IMR-90 (cell line): ENCODE measurements at regions not wholly inside any gene's neighbourhood (a gene's known extent, or its start where the extent isn't known, plus 50 kb on each side); places are given as distances from the start of the nearest gene placed in this dataset.

Source experiments
- ATAC-seq: fragments of 200-7000 bp; cut with Tn5 transposase; 2 replicates; pipeline ENCODE4 v1.9.1; 2020; ENCODE audit warnings: low read depth, mild to moderate bottlenecking, moderate library complexity
- BruUV-seq: library from RNA; stranded (reverse); fragments of 400-500 nt; replicated peaks from 2 replicates; lab custom pipeline; 2021; lab: Mats Ljungman, UMichigan
- CTCF ChIA-PET: fragments of 300-600 bp; formaldehyde crosslinking; extraction: SDS; loops from one replicate; lab custom pipeline; 2021; ENCODE audit warnings: antibody characterized with exemption; lab: Yijun Ruan, JAX
- POLR2A ChIA-PET: fragments of 300-600 bp; sonication (Branson Sonifier 250); formaldehyde crosslinking; loops from one replicate; lab custom pipeline; 2022; ENCODE audit warnings: antibody characterized with exemption; ENCODE audit not compliant: unreplicated experiment; lab: Charles Lee
- DNase-seq: peaks from one replicate; pipeline ENCODE4 v3.0.0; 2013
- H2AFZ ChIP-seq: replicated peaks from 2 replicates; pipeline ENCODE3; 2013; ENCODE audit warnings: low read length, mild to moderate bottlenecking; ENCODE audit not compliant: poor library complexity
- H2AK5ac ChIP-seq: 2 replicates; pipeline ENCODE4 v1.6.1; 2013; ENCODE audit warnings: low read depth, low read length, inconsistent platforms
- H2AK9ac ChIP-seq: replicated peaks from 2 replicates; pipeline ENCODE3; 2013; ENCODE audit warnings: mild to moderate bottlenecking, low read depth, low read length, moderate library complexity; ENCODE audit not compliant: poor library complexity
- H2BK120ac ChIP-seq: 2 replicates; pipeline ENCODE4 v1.6.1; 2013; ENCODE audit warnings: low read depth, low read length, inconsistent platforms
- H2BK15ac ChIP-seq: 3 replicates; pipeline ENCODE4 v1.6.1; 2013; ENCODE audit warnings: low read depth, low read length, inconsistent platforms
- H2BK20ac ChIP-seq: 2 replicates; pipeline ENCODE4 v1.6.1; 2013; ENCODE audit warnings: low read depth, mild to moderate bottlenecking, inconsistent platforms, low read length, moderate library complexity
- H2BK5ac ChIP-seq: 2 replicates; pipeline ENCODE4 v1.6.1; 2013; ENCODE audit warnings: mild to moderate bottlenecking, low read depth, low read length, inconsistent platforms; ENCODE audit not compliant: poor library complexity, severe bottlenecking
- H3K14ac ChIP-seq: replicated peaks from 2 replicates; pipeline ENCODE4 v1.6.1; 2013; ENCODE audit warnings: low read depth, low read length, inconsistent platforms
- H3K18ac ChIP-seq: 2 replicates; pipeline ENCODE4 v1.6.1; 2013; ENCODE audit warnings: low read depth, low read length, control low read depth
- H3K23ac ChIP-seq: 2 replicates; pipeline ENCODE4 v1.6.1; 2013; ENCODE audit warnings: low read depth, low read length, inconsistent platforms
- H3K27ac ChIP-seq: 2 replicates; pipeline ENCODE4 v1.5.1; 2013; ENCODE audit warnings: mild to moderate bottlenecking, control low read depth, low read length; ENCODE audit not compliant: insufficient read depth
- H3K27me3 ChIP-seq: 2 replicates; pipeline ENCODE4 v1.6.1; 2013; ENCODE audit warnings: low read length; ENCODE audit not compliant: control insufficient read depth, insufficient read depth
- H3K36me3 ChIP-seq: 2 replicates; pipeline ENCODE4 v1.6.1; 2013; ENCODE audit warnings: low read length, mixed read lengths; ENCODE audit not compliant: control insufficient read depth, insufficient read depth
- H3K4ac ChIP-seq: 2 replicates; pipeline ENCODE4 v1.6.1; 2013; ENCODE audit warnings: low read depth, low read length, inconsistent platforms
- H3K4me1 ChIP-seq: 2 replicates; pipeline ENCODE4 v1.6.1; 2013; ENCODE audit warnings: low read length, mixed read lengths; ENCODE audit not compliant: control insufficient read depth, insufficient read depth
- H3K4me2 ChIP-seq: 2 replicates; pipeline ENCODE4 v1.6.1; 2013; ENCODE audit warnings: low read depth, mild to moderate bottlenecking, control low read depth, low read length, moderate library complexity
- H3K4me3 ChIP-seq: 2 replicates; pipeline ENCODE4 v1.5.1; 2013; ENCODE audit warnings: low read depth, mild to moderate bottlenecking, control low read depth, low read length, moderate library complexity; ENCODE audit not compliant: insufficient read depth
- H3K56ac ChIP-seq: 2 replicates; pipeline ENCODE4 v1.6.1; 2013; ENCODE audit warnings: low read length, inconsistent platforms; ENCODE audit not compliant: insufficient read depth; ENCODE audit errors: extremely low read depth
- H3K79me1 ChIP-seq, 2 experiments: 2 replicates each; pipeline ENCODE4 v1.6.1; 2013; ENCODE audit warnings: low read length in 2 of 2, inconsistent platforms in 1 of 2, low read depth in 1 of 2
- H3K9ac ChIP-seq: 2 replicates; pipeline ENCODE4 v1.6.1; 2013; ENCODE audit warnings: low read depth, low read length, control low read depth
- H3K9me1 ChIP-seq: 2 replicates; pipeline ENCODE4 v1.6.1; 2013; ENCODE audit warnings: low read length, inconsistent platforms; ENCODE audit not compliant: insufficient read depth
- H3K9me3 ChIP-seq: 2 replicates; pipeline ENCODE4 v1.6.1; 2013; ENCODE audit warnings: low read length; ENCODE audit not compliant: control insufficient read depth, insufficient read depth
- H4K20me1 ChIP-seq: 2 replicates; pipeline ENCODE4 v1.6.1; 2013; ENCODE audit warnings: low read length, inconsistent platforms; ENCODE audit not compliant: insufficient read depth
- H4K5ac ChIP-seq: 2 replicates; pipeline ENCODE4 v1.6.1; 2013; ENCODE audit warnings: mild to moderate bottlenecking, low read depth, low read length, control low read depth
- H4K8ac ChIP-seq, 2 experiments: 2 replicates each; pipeline ENCODE4 v1.6.1; 2013; ENCODE audit warnings: low read depth in 2 of 2, low read length in 2 of 2, control low read depth in 1 of 2, inconsistent platforms in 1 of 2
- H4K91ac ChIP-seq: 2 replicates; pipeline ENCODE4 v1.6.1; 2013; ENCODE audit warnings: low read depth, low read length, inconsistent platforms; ENCODE audit not compliant: insufficient read depth
- CHD1 ChIP-seq: IDR thresholded peaks from 2 replicates; pipeline ENCODE4 v1.6.1; 2012; ENCODE audit warnings: low read depth, low read length, improper control_type of control experiment
- FOS ChIP-seq: fragments of 150-350 bp; IDR thresholded peaks from 2 replicates; pipeline ENCODE4 v1.6.1; 2016; ENCODE audit warnings: low read depth, low read length
- MAFK ChIP-seq: IDR thresholded peaks from 2 replicates; pipeline ENCODE4 v1.6.1; 2012; ENCODE audit warnings: low read depth, low read length, improper control_type of control experiment
- NFE2L2 ChIP-seq: fragments of 150-350 bp; IDR thresholded peaks from 2 replicates; pipeline ENCODE4 v1.6.1; 2016; ENCODE audit warnings: low read depth, mild to moderate bottlenecking, low read length
- POLR2A ChIP-seq: IDR thresholded peaks from 2 replicates; pipeline ENCODE4 v1.6.1; 2012; ENCODE audit warnings: mild to moderate bottlenecking, low read depth, low read length
- RCOR1 ChIP-seq: IDR thresholded peaks from 2 replicates; pipeline ENCODE4 v1.6.1; 2012; ENCODE audit warnings: mild to moderate bottlenecking, low read length, improper control_type of control experiment; ENCODE audit not compliant: insufficient replicate concordance
- RFX5 ChIP-seq: IDR thresholded peaks from 2 replicates; pipeline ENCODE4 v1.8.0; 2012; ENCODE audit warnings: low read depth, mild to moderate bottlenecking, low read length, moderate library complexity
- SMC3 ChIP-seq: fragments of 150-350 bp; IDR thresholded peaks from 2 replicates; pipeline ENCODE4 v1.6.1; 2016; ENCODE audit warnings: low read depth, mild to moderate bottlenecking, antibody characterized with exemption, low read length, moderate library complexity
- WGBS, 2 experiments: methylation state at CpG; one replicate each; pipeline versions ENCODE4 v1.1.5 to v1.1.7; 2013; ENCODE audit warnings: missing lambda C conversion rate in 2 of 2; ENCODE audit not compliant: insufficient read length in 1 of 2; ENCODE audit errors: extremely low coverage in 2 of 2; 5-methylcytosine and 5-hydroxymethylcytosine counted together
- dilution Hi-C: fragments of 300-500 bp; cut with HindIII; formaldehyde crosslinking; loops from one replicate; pipeline ENCODE4 v1.14.3; 2018; ENCODE audit warnings: low sequenced_read_pairs; ENCODE audit not compliant: unreplicated experiment
- in situ Hi-C: fragments of 300-500 bp; cut with MboI; formaldehyde crosslinking; loops from 3 replicates; pipeline ENCODE4 v1.14.3; 2019; ENCODE audit warnings: low sequenced_read_pairs, inconsistent platforms, mixed read lengths
- intact Hi-C: fragments of 100-400 bp; cut with micrococcal nuclease; formaldehyde crosslinking; loops from 2 replicates; pipeline ENCODE4 v1.10.0; 2022
- TF ChIP-seq, protein P1 (sequence below): fragments of 150-350 bp; IDR thresholded peaks from 2 replicates; pipeline ENCODE4 v1.6.1; 2017; ENCODE audit warnings: mild to moderate bottlenecking, antibody characterized with exemption, low read length, low read depth
- TF ChIP-seq, protein P2 (sequence below): conservative IDR thresholded peaks from 2 replicates; pipeline ENCODE4 v1.5.1; 2012; ENCODE audit warnings: mild to moderate bottlenecking, low read depth, low read length, improper control_type of control experiment

DNA sequence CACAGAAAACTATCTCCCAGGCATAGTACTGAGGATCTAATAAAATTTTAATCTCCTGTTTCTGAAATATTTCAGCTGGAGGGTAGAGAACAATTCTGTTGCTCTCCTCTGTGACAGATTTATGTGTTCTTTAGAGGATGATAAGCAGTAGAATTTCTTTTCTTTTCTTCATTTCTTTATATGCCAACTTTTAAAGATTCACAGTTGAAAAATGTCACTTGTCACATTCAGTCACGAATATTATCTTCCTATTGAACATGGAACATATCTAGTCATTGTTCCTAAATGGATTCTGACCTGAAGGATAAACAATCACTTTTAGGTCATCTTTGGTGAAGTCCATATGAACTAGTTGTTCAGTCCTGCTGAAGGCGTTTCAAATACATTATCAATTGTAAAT, 585.5 kb upstream of the DPPA4 start:
- Histone ChIP-seq H4K5ac (no peak overlapping the region), H3K4me3 (no peak overlapping the region), H2BK20ac (no peak overlapping the region), H3K56ac (no peak overlapping the region), H4K91ac (no peak overlapping the region), H3K9me3 (no peaks in the 10 kb centered on the region), H3K4me1 (peaks cover 6% of the 10 kb centered on the region), H3K14ac (no peak overlapping the region), H2AK5ac (no peak overlapping the region), H3K4ac (no peak overlapping the region), H3K9ac (no peak overlapping the region), H3K36me3 (no peaks in the 10 kb centered on the region), H3K18ac (no peak overlapping the region), H3K23ac (no peak overlapping the region), H2AK9ac (no peak overlapping the region), H3K9me1 (no peaks in the 10 kb centered on the region), H2BK15ac (no peak overlapping the region), H4K20me1 (no peaks in the 10 kb centered on the region), H2BK5ac (no peak overlapping the region), H3K27ac (no peak overlapping the region), H3K79me1 (no peaks in the 10 kb centered on the region), H4K8ac (no peak overlapping the region), H2BK120ac (no peak overlapping the region; the same call in 1 of the 2 replicates), H3K27me3 (no peaks in the 10 kb centered on the region), H3K4me2 (no peak overlapping the region), H2AFZ (no peak overlapping the region)
- ATAC-seq = no peak
- in situ Hi-C loops (no loop called here), dilution Hi-C loops (no loop called here), intact Hi-C loops (no loop called here)
- ChIA-PET CTCF (no interaction called here), POLR2A (no interaction called here)
- no TSS peak for BruUV-seq
- TF ChIP-seq RFX5 (no peak), FOS (no peak), NFE2L2 (no peak), POLR2A (no peak), MAFK (no peak), SMC3 (no peak), CHD1 (no peak), RCOR1 (no peak)
- TF ChIP-seq, protein P1, sequence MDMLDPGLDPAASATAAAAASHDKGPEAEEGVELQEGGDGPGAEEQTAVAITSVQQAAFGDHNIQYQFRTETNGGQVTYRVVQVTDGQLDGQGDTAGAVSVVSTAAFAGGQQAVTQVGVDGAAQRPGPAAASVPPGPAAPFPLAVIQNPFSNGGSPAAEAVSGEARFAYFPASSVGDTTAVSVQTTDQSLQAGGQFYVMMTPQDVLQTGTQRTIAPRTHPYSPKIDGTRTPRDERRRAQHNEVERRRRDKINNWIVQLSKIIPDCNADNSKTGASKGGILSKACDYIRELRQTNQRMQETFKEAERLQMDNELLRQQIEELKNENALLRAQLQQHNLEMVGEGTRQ = no peak
- TF ChIP-seq, protein P2, sequence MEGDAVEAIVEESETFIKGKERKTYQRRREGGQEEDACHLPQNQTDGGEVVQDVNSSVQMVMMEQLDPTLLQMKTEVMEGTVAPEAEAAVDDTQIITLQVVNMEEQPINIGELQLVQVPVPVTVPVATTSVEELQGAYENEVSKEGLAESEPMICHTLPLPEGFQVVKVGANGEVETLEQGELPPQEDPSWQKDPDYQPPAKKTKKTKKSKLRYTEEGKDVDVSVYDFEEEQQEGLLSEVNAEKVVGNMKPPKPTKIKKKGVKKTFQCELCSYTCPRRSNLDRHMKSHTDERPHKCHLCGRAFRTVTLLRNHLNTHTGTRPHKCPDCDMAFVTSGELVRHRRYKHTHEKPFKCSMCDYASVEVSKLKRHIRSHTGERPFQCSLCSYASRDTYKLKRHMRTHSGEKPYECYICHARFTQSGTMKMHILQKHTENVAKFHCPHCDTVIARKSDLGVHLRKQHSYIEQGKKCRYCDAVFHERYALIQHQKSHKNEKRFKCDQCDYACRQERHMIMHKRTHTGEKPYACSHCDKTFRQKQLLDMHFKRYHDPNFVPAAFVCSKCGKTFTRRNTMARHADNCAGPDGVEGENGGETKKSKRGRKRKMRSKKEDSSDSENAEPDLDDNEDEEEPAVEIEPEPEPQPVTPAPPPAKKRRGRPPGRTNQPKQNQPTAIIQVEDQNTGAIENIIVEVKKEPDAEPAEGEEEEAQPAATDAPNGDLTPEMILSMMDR = no peak
- WGBS, 2 experiments = no CpG with 5 or more reads among the region's 2 CpGs
- DNase-seq = no peak
